ENCODE measurements at regions not wholly inside any gene's neighbourhood (a gene's known extent, or its start where the extent isn't known, plus 50 kb on each side); places are given as distances from the start of the nearest gene placed in this dataset.
A peak's percentile ranks its signal among the peaks of the same experiment; 100 is the strongest.

GRCh38 chr12:94714378-94715114 is 64.2 kb upstream of the TMCC3 start:
- DNase-seq (ENCODE audit: low read depth in 2 of 2): no peak

DNA sequence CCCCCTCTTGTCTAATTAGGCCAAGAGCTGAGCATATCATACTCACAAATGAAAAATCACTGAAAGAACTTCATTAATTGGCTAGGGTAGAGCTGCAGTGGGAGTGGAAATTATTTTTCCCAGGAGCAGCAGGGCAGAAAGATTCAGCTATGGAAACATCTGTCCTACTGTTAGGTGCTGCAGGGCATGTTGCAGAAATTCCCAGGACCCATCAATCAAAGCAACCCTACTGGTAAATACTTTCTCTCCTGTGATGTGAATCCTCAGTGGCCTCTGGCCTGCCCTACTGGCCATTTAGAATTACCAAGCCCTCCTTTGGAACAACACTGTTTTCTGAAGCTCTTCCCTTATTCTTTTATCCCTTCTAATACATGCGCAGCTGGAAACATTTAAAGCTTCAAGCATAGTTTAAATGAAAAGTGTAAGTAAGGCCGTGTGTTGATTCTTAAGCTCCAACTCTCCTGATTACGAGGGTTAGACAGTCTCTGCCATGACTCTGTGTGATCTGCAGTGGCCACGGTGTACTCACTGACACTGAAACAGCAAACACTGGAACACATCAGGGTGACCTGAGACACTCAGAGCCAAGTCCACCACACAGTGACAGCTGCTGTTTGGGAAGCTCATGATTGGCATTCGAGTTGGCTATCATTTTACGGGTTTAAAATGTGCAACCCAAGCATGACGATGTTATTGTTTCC is 62.6 kb upstream of the TMCC3 start:
- no peak for DNase-seq (ENCODE audit: low read depth in 2 of 2)

DNA sequence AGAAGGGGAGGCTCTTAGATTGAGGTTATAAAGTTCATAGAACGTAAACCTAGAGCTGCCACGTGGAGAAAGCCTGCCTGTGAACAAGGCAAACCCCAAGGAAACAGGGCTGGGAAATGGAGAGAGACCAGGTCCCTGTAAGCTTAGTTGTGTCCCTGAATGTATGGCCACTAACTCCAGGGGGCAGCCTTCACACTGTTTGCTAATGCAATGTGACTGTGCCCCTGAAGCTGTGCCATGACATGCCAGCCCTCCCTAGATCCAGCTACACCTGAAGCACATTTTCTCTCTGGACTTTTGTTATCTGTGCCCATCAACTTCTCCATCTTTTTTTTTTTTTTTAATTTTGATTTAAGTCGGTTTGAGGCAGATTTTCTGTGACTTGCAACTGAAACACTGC is 60.6 kb upstream of the TMCC3 start:
- peak; percentile 4 to 16 for DNase-seq (ENCODE audit: low read depth in 2 of 2)

GRCh38 chr12:94707892-94708291 is 57.5 kb upstream of the TMCC3 start:
- no peak for DNase-seq (ENCODE audit: low read depth in 2 of 2)

- no peak for DNase-seq (ENCODE audit: low read depth in 2 of 2)
These were observed 56.7 kb upstream of the TMCC3 start for GRCh38 chr12:94707036-94707435.

DNA sequence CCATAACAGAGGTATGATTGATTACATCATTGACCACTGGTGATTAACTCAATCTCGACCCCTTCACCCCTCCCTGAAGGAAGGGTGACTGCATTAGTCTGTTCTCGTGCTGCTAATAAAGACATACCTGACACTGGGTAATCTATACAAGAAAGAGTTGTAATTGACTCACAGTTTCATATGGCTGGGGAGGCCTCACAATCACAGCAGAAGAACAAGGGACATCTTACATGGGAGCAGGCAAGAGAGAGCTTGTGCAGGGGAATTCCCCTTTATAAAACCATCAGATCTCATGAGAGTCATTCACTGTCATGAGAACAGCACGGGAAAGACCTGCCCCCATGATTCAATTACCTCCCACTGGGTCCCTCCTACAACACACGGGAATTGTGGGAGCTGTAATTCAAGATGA is 55.9 kb upstream of the TMCC3 start:
- DNase-seq (ENCODE audit: low read depth in 2 of 2): no peak

- DNase-seq (ENCODE audit: low read depth in 2 of 2): no peak
These were observed 55.3 kb upstream of the TMCC3 start for GRCh38 chr12:94705676-94706075.

DNA sequence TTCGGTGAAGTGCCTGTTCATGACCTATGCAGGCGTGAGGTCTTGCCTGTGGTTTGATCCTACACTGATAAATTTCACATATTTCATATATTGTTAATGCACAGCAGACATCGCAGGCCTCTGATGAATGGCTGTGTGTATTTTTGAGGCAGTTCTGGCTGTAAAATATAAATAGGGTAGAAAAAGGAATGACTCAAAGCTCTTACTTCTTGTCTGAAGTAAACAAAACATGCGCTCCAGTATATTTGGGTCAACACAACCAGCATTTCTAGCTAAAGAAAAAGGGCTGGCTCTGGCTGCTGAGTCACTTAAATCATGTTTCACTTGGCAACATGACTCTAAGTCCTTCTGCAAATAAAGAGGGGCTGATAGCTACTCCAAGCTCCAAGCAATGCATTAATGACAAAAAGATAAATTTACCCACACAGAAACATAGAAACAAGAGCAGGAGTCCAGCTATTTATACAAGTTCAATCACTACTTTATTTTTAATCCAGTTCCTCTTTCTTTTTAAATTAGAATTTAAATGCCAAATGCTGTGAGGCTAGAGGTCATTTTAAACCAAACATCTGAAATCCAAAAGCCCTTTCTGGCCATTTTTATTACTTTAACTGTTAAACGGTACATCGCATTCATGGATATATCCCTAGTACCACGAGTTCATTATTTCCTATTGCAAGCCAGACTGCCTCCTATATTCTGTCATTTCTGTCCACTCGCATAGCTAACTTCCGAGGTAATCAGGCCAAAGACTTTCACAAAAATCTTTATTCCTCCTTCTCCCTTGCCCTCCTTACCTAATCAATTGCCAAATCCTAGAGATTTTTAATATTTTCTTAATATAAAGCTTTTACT is 54.3 kb upstream of the TMCC3 start:
- DNase-seq (ENCODE audit: low read depth in 2 of 2): no peak

- no peak for DNase-seq (ENCODE audit: low read depth in 2 of 2)
These were observed 52.3 kb upstream of the TMCC3 start for GRCh38 chr12:94702696-94703095.

GRCh38 chr12:94701711-94702110 is 51.4 kb upstream of the TMCC3 start:
- DNase-seq (ENCODE audit: low read depth in 2 of 2): no peak

- DNase-seq (ENCODE audit: low read depth in 2 of 2): no peak
These were observed 50.3 kb upstream of the TMCC3 start for GRCh38 chr12:94700662-94701061.
